GM23338 (cell line): ENCODE measurements at regions not wholly inside any gene's neighbourhood (a gene's known extent, or its start where the extent isn't known, plus 50 kb on each side); places are given as distances from the start of the nearest gene placed in this dataset.

Source experiments
- ATAC-seq: fragments of 200-7000 bp; cut with Tn5 transposase; 3 replicates; pipeline ENCODE4 v1.9.1; 2020
- DNase-seq: peaks from one replicate; pipeline ENCODE4 v3.0.0-alpha.2; 2015; ENCODE audit warnings: low spot score
- H2AFZ ChIP-seq: fragments of 200-600 bp; sonication (generic); 2 replicates; pipeline ENCODE4 v1.8.0; 2016; ENCODE audit warnings: antibody characterized with exemption, mild to moderate bottlenecking, moderate library complexity
- H3F3A ChIP-seq: fragments of 200-600 bp; sonication (generic); replicated peaks from 2 replicates; pipeline ENCODE4 v1.8.0; 2017; ENCODE audit warnings: antibody characterized with exemption, mixed run types, low read depth
- H3K27ac ChIP-seq: fragments of 200-600 bp; sonication (generic); 2 replicates; pipeline ENCODE4 v1.6.1; 2016; ENCODE audit warnings: low read depth
- H3K27me3 ChIP-seq: fragments of 200-600 bp; sonication (generic); 2 replicates; pipeline ENCODE4 v1.8.0; 2016; ENCODE audit warnings: mild to moderate bottlenecking, mixed run types, moderate library complexity; ENCODE audit not compliant: insufficient read depth
- H3K36me3 ChIP-seq: fragments of 200-600 bp; sonication (generic); 2 replicates; pipeline ENCODE4 v1.8.0; 2016; ENCODE audit warnings: mild to moderate bottlenecking; ENCODE audit not compliant: insufficient read depth
- H3K4me1 ChIP-seq: fragments of 200-600 bp; sonication (generic); 2 replicates; pipeline ENCODE4 v1.8.0; 2016; ENCODE audit warnings: mild to moderate bottlenecking, moderate library complexity; ENCODE audit not compliant: insufficient read depth
- H3K4me2 ChIP-seq: fragments of 200-600 bp; sonication (generic); 2 replicates; pipeline ENCODE4 v1.7.1; 2017; ENCODE audit warnings: mixed run types
- H3K4me3 ChIP-seq: fragments of 200-600 bp; sonication (generic); 2 replicates; pipeline ENCODE4 v1.6.1; 2016; ENCODE audit warnings: mixed run types
- H3K79me2 ChIP-seq: fragments of 200-600 bp; sonication (generic); replicated peaks from 2 replicates; pipeline ENCODE4 v1.8.0; 2017; ENCODE audit warnings: mild to moderate bottlenecking; ENCODE audit not compliant: insufficient read depth
- H3K9me2 ChIP-seq: fragments of 200-600 bp; sonication (generic); 2 replicates; pipeline ENCODE4 v1.8.0; 2017; ENCODE audit not compliant: insufficient read depth
- H4K20me1 ChIP-seq: fragments of 200-600 bp; sonication (generic); replicated peaks from 2 replicates; pipeline ENCODE4 v1.8.0; 2017; ENCODE audit warnings: mild to moderate bottlenecking; ENCODE audit not compliant: insufficient read depth
- H3K27ac Mint-ChIP-seq: 2 replicates; pipeline ENCODE4 v1.8.0; 2020; ENCODE audit warnings: inconsistent platforms, mild to moderate bottlenecking, moderate library complexity, mixed read lengths
- H3K27me3 Mint-ChIP-seq: 3 replicates; pipeline ENCODE4 v1.8.0; 2022; ENCODE audit warnings: low read depth, mild to moderate bottlenecking, moderate library complexity, mixed read lengths, inconsistent platforms; ENCODE audit not compliant: insufficient read depth, poor library complexity
- H3K36me3 Mint-ChIP-seq: 3 replicates; pipeline ENCODE4 v1.8.0; 2021; ENCODE audit warnings: low read depth, mild to moderate bottlenecking, inconsistent platforms, moderate library complexity, mixed read lengths
- H3K4me1 Mint-ChIP-seq: 3 replicates; pipeline ENCODE4 v1.8.0; 2020; ENCODE audit warnings: mild to moderate bottlenecking, inconsistent platforms, mixed read lengths
- H3K4me3 Mint-ChIP-seq: 3 replicates; pipeline ENCODE4 v1.8.0; 2021; ENCODE audit warnings: moderate library complexity, mild to moderate bottlenecking, inconsistent platforms, mixed read lengths
- H3K9me3 Mint-ChIP-seq: 3 replicates; pipeline ENCODE4 v1.8.0; 2020; ENCODE audit warnings: moderate library complexity, mild to moderate bottlenecking, inconsistent platforms, mixed read lengths
- CREB1 ChIP-seq: fragments of 250-450 bp; sonication (Bioruptor Pico); IDR thresholded peaks from 2 replicates; pipeline ENCODE4 v1.5.0; 2020; ENCODE audit warnings: low read depth, mild to moderate bottlenecking, moderate library complexity
- EZH2phosphoT487 ChIP-seq: fragments of 200-600 bp; sonication (generic); IDR thresholded peaks from one replicate; pipeline ENCODE4 v1.8.1; 2018; ENCODE audit warnings: antibody characterized with exemption; ENCODE audit not compliant: unreplicated experiment
- JUNB ChIP-seq: IDR thresholded peaks from one replicate; pipeline ENCODE4 v1.6.1; 2016; ENCODE audit warnings: antibody characterized with exemption; ENCODE audit not compliant: unreplicated experiment
- NANOG ChIP-seq: IDR thresholded peaks from 2 replicates; pipeline ENCODE4 v1.6.1; 2016; ENCODE audit warnings: antibody characterized with exemption, borderline replicate concordance
- REST ChIP-seq: IDR thresholded peaks from one replicate; pipeline ENCODE4 v1.6.1; 2018; ENCODE audit warnings: antibody characterized with exemption; ENCODE audit not compliant: unreplicated experiment
- STAT1 ChIP-seq: IDR thresholded peaks from one replicate; pipeline ENCODE4 v1.6.1; 2016; ENCODE audit warnings: antibody characterized with exemption; ENCODE audit not compliant: unreplicated experiment
- ZNF114 ChIP-seq: fragments of 250-450 bp; sonication (Bioruptor Pico); IDR thresholded peaks from 2 replicates; pipeline ENCODE4 v1.5.0; 2020; ENCODE audit warnings: mild to moderate bottlenecking, moderate library complexity
- ZNF331 ChIP-seq: fragments of 250-450 bp; sonication (Bioruptor Pico); IDR thresholded peaks from 2 replicates; pipeline ENCODE4 v1.5.0; 2020; ENCODE audit warnings: low read depth, mild to moderate bottlenecking, moderate library complexity
- TF ChIP-seq, protein P1 (sequence below), 2 experiments: fragments of 200-600 bp in 1 of 2; sonication (generic) in 1 of 2; conservative IDR thresholded peaks; 2 replicates each; pipeline versions ENCODE4 v1.5.1 to v1.6.1; 2016 to 2017; ENCODE audit warnings: antibody characterized with exemption in 2 of 2, low read depth in 2 of 2, mild to moderate bottlenecking in 2 of 2, moderate library complexity in 1 of 2

GRCh38 chr2:238697193-238698071, 150.5 kb upstream of the TWIST2 start (continued):
- no peak for TF ChIP-seq JUNB
- TF ChIP-seq ZNF331 (CRISPR knock-in tag) = no peak
- TF ChIP-seq, protein P1, sequence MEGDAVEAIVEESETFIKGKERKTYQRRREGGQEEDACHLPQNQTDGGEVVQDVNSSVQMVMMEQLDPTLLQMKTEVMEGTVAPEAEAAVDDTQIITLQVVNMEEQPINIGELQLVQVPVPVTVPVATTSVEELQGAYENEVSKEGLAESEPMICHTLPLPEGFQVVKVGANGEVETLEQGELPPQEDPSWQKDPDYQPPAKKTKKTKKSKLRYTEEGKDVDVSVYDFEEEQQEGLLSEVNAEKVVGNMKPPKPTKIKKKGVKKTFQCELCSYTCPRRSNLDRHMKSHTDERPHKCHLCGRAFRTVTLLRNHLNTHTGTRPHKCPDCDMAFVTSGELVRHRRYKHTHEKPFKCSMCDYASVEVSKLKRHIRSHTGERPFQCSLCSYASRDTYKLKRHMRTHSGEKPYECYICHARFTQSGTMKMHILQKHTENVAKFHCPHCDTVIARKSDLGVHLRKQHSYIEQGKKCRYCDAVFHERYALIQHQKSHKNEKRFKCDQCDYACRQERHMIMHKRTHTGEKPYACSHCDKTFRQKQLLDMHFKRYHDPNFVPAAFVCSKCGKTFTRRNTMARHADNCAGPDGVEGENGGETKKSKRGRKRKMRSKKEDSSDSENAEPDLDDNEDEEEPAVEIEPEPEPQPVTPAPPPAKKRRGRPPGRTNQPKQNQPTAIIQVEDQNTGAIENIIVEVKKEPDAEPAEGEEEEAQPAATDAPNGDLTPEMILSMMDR (conservative IDR thresholded peaks at IDR 0.05; ENCODE audit: low read depth in 2 of 2) = no peak
- TF ChIP-seq STAT1 = no peak
- TF ChIP-seq ZNF114 = no peak
- no peak for TF ChIP-seq CREB1 (CRISPR knock-in tag)
- TF ChIP-seq NANOG = no peak
- no peak for TF ChIP-seq EZH2phosphoT487

DNA sequence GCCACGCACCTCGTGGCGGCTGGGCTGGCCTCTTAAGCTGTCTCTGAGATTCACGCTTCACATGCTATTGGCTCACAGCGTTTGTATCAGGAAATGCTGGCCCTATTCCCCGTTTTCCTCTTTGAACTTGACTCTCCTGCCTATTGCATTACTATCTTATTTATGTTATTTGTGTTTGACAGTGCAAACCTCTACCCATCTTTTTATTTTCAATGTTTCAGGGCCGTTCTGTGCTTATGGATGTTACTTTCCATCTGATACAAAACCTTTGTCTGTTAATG, 149.9 kb upstream of the TWIST2 start:
- no peak for TF ChIP-seq REST
- no peak for TF ChIP-seq ZNF331 (CRISPR knock-in tag)
- no peaks in the 10 kb centered on the region for H3K27me3 ChIP-seq
- H3K9me3 Mint-ChIP-seq = no peaks in the 10 kb centered on the region
- H4K20me1 ChIP-seq = no peaks in the 10 kb centered on the region
- H3K4me1 ChIP-seq = no peaks in the 10 kb centered on the region
- H3K27ac ChIP-seq = no peak overlapping the region
- no peaks in the 10 kb centered on the region for H3K9me2 ChIP-seq
- no peaks in the 10 kb centered on the region for H3K79me2 ChIP-seq
- H3K4me2 ChIP-seq = no peak overlapping the region
- ATAC-seq = no peak
- H3K36me3 ChIP-seq = no peaks in the 10 kb centered on the region
- H3K27ac Mint-ChIP-seq = no peak overlapping the region
- H3K36me3 Mint-ChIP-seq = no peaks in the 10 kb centered on the region; the same call in 2 of the 3 replicates
- H3K4me3 ChIP-seq = no peak overlapping the region
- DNase-seq = no peak
- no peaks in the 10 kb centered on the region for H3F3A ChIP-seq
- no peak overlapping the region for H2AFZ ChIP-seq
- H3K4me3 Mint-ChIP-seq = no peak overlapping the region
- no peaks in the 10 kb centered on the region for H3K4me1 Mint-ChIP-seq
- peaks cover 3% of the 10 kb centered on the region for H3K27me3 Mint-ChIP-seq
